GM21529 (cell line): ENCODE measurements at regions not wholly inside any gene's neighbourhood (a gene's known extent, or its start where the extent isn't known, plus 50 kb on each side); places are given as distances from the start of the nearest gene placed in this dataset.
"Not testable (repeated sequence)": the region's sequence is repeated elsewhere in the genome, so short reads cannot be mapped to it uniquely, and the experiment has no call there.

ENCODE experiments used
- ATAC-seq: cut with Tn5 transposase; IDR thresholded peaks from one replicate; pipeline ENCODE4 v1.9.1; 2021; ENCODE audit not compliant: unreplicated experiment

- peak; percentile 75 for ATAC-seq
Measured at GRCh38 chrX:118254611-118255010, 91.3 kb upstream of the WDR44 start.

GRCh38 chrX:118255921-118256320, 90.0 kb upstream of the WDR44 start:
- no peak for ATAC-seq

- no peak for ATAC-seq
Measured at GRCh38 chrX:118257781-118258180, 88.1 kb upstream of the WDR44 start.

GRCh38 chrX:118259213-118259612, 86.7 kb upstream of the WDR44 start:
- no peak for ATAC-seq

- no peak for ATAC-seq
Measured at GRCh38 chrX:118261151-118261550, 84.8 kb upstream of the WDR44 start.

GRCh38 chrX:118271775-118272174, 74.1 kb upstream of the WDR44 start:
- ATAC-seq, result no peak

- no peak for ATAC-seq
Measured at GRCh38 chrX:118272242-118272641, 73.7 kb upstream of the WDR44 start.

- ATAC-seq, result no peak
Measured at GRCh38 chrX:118286066-118286762, 59.7 kb upstream of the WDR44 start.

GRCh38 chrX:118295818-118296217, 50.1 kb upstream of the WDR44 start:
- not testable (repeated sequence) for ATAC-seq
